Activated CD4-positive, alpha-beta T cell treated with anti-CD3 and anti-CD28 coated beads, Interleukin-2, amount 10 ng/mL, durations not matched to agents 24 days and 14 days (primary cell): ENCODE measurements at regions not wholly inside any gene's neighbourhood (a gene's known extent, or its start where the extent isn't known, plus 50 kb on each side); places are given as distances from the start of the nearest gene placed in this dataset.
"Not testable (repeated sequence)": the region's sequence is repeated elsewhere in the genome, so short reads cannot be mapped to it uniquely, and the experiment has no call there.

Experiments used
- DNase-seq: peaks from one replicate; pipeline ENCODE4 v3.0.0; 2022
- H3K27ac Mint-ChIP-seq: one replicate; pipeline ENCODE4 v1.8.0; 2022; ENCODE audit warnings: mild to moderate bottlenecking, mixed read lengths
- H3K27me3 Mint-ChIP-seq: one replicate; pipeline ENCODE4 v1.8.0; 2022; ENCODE audit warnings: mixed read lengths
- H3K36me3 Mint-ChIP-seq: one replicate; pipeline ENCODE4 v1.8.0; 2022; ENCODE audit warnings: low read depth, mild to moderate bottlenecking, mixed read lengths
- H3K4me1 Mint-ChIP-seq: one replicate; pipeline ENCODE4 v1.8.0; 2021; ENCODE audit warnings: mixed read lengths
- H3K4me3 Mint-ChIP-seq: one replicate; pipeline ENCODE4 v1.8.0; 2022; ENCODE audit warnings: mild to moderate bottlenecking, moderate library complexity, mixed read lengths
- H3K9me3 Mint-ChIP-seq: one replicate; pipeline ENCODE4 v1.8.0; 2021; ENCODE audit warnings: mixed read lengths
- intact Hi-C: fragments of 100-400 bp; cut with micrococcal nuclease; formaldehyde crosslinking; loops from one replicate; pipeline ENCODE4 v1.15.1; 2023

DNA sequence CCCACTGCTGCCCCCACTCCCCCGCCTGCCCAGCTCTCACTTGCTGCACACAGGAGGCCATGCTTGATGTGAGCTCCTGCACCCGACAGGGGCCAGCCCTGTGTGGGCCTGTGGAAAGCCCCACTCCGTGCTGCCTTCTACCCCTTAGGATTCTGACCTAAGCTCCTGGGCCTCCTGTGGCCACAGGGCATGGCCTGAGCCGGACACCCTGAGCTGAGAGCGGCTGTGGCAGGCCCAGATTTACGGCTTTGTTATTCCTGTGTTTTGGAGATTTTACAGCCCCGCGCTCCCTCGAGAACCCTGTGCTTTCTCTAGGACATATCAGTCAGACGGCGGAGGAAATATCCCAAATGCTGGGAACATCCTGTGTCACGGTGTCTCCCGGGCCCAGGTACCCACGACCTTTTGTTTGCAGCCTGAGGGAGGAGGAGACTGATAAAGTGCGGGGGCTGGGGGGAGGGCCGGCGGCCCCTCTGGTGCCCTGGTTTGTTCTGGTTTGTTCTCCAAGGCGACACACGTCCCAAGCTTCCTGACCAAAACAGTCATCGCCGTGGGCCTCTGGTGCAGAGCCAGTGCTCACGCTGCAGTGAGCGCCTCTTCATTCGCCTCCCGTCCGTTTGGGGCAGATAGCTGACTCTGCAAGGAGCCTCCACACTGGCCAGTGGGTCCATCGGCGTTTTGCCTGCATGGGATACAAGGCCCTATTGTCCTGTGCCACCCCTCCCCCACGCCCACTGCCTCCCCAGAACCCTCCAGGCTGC, 363.4 kb downstream of the C16orf95 start:
- Mint-ChIP-seq H3K36me3 (no peaks in the 10 kb centered on the region), H3K27ac (no peak overlapping the region), H3K27me3 (no peaks in the 10 kb centered on the region), H3K4me1 (peaks cover 3% of the 10 kb centered on the region), H3K9me3 (peaks cover 7% of the 10 kb centered on the region), H3K4me3 (no peak overlapping the region)
- DNase-seq, result no peak
- intact Hi-C loops, result no loop called here

DNA sequence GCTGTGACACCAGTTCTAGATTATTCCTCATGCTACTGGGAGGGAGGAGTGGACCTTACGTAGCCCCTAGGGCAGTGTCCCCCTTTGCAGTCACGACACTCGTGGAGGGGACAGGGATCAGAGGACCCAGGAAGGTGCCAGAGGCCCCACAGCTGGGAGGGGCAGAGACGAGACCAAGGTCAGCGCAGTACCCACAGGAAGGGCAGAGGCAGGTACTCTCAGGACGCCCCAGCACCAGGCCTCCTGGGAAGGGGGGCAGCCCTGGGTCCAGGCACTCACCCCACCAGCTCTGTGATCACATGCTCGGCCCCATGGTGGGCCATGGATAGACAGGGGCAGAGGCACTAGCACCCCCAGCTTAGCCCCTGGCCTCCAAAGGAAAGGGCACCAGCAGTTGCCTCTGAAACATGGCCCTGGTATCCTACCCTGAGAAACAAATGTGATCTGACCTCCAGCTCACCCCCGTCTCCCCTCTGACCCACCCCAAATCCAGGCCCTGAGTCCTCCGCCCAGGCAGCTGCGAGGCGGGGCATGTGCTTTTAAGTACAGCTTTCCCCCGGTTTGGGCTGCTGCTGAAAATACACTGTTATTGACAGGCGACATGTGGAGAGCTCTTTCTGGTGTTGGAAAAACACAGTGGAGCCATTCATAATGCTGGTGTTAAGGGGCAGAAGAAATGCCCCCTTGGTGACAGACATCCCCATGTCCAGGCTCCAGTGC, 361.9 kb downstream of the C16orf95 start:
- DNase-seq, result no peak
- H3K36me3 Mint-ChIP-seq, result no peaks in the 10 kb centered on the region
- H3K27ac Mint-ChIP-seq, result no peak overlapping the region
- peaks cover 3% of the 10 kb centered on the region for H3K4me1 Mint-ChIP-seq
- H3K9me3 Mint-ChIP-seq, result peaks cover 7% of the 10 kb centered on the region
- peaks cover 6% of the 10 kb centered on the region for H3K27me3 Mint-ChIP-seq
- intact Hi-C loops, result no loop called here
- H3K4me3 Mint-ChIP-seq, result no peak overlapping the region

DNA sequence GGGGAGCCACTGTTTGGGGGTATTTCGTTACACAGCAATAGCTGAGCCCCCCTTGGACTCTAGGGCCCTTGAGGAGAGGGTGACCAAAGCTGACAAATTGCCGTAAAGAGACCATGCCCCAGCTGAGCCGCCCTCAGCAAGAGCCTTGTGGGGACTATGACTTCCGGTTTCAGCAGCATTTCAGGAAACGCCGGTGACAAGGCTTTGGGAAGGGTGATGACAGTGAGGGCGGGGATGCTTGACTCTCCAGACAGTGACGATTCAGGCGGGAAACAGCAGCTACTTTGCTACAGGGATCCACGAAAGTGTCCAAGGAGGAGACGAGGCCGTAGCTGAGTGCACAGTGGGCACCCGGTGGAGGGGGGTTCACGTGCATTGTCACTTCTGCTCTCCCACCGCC, 360.8 kb downstream of the C16orf95 start:
- H3K27ac Mint-ChIP-seq, result no peak overlapping the region
- H3K36me3 Mint-ChIP-seq, result no peaks in the 10 kb centered on the region
- peaks cover 7% of the 10 kb centered on the region for H3K9me3 Mint-ChIP-seq
- intact Hi-C loops, result no loop called here
- DNase-seq, result no peak
- peaks cover 3% of the 10 kb centered on the region for H3K4me1 Mint-ChIP-seq
- H3K27me3 Mint-ChIP-seq, result peaks cover 6% of the 10 kb centered on the region
- no peak overlapping the region for H3K4me3 Mint-ChIP-seq

DNA sequence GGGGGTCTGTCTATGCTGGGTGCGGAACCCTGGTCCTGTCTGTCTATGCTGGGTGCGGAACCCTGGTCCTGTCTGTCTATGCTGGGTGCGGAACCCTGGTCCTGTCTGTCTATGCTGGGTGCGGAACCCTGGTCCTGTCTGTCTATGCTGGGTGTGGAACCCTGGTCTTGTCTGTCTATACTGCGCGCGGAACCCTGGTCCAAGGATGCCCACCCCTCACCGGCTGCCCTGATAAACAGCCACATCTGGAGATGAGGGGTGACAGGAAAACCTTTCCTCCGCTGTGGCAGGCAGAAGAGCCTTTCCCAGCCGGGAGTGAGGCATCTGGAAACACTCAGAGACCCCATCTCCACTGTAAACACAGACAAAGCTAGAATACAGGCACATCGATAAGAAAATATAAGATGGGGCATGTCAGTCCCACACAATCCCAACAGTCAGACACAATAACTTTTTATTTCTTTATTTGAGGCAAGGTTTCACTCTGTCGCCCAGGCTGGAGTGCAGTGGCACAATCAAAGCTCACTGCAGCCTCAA, 359.5 kb downstream of the C16orf95 start:
- intact Hi-C loops, H3K4me1 Mint-ChIP-seq, H3K9me3 Mint-ChIP-seq, H3K27ac Mint-ChIP-seq, H3K4me3 Mint-ChIP-seq, DNase-seq, H3K36me3 Mint-ChIP-seq, H3K27me3 Mint-ChIP-seq: not testable (repeated sequence)

DNA sequence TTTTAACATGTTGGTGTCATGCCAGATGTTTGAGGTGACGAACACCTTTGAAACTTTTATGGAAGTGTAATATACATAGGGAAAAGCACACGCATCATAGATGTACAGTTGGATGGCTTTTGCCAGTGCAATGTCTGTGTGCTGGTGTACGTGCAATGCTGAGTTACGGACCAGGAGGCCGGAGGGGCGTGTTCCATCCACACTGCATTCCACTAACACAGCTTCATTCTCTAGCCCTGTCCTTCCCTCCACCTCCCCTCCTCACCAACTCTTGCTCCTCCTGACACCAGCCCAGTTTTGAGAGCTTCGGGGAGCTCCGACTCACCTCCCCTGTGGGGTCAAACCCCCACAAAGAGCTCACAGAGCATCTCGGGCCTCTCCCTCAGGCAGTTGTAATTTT, 358.8 kb downstream of the C16orf95 start:
- no peak for DNase-seq
- H3K4me3 Mint-ChIP-seq, result no peak overlapping the region
- no peaks in the 10 kb centered on the region for H3K9me3 Mint-ChIP-seq
- intact Hi-C loops, result no loop called here
- H3K4me1 Mint-ChIP-seq, result peaks cover 3% of the 10 kb centered on the region
- no peaks in the 10 kb centered on the region for H3K36me3 Mint-ChIP-seq
- peaks cover 6% of the 10 kb centered on the region for H3K27me3 Mint-ChIP-seq
- H3K27ac Mint-ChIP-seq, result no peak overlapping the region

DNA sequence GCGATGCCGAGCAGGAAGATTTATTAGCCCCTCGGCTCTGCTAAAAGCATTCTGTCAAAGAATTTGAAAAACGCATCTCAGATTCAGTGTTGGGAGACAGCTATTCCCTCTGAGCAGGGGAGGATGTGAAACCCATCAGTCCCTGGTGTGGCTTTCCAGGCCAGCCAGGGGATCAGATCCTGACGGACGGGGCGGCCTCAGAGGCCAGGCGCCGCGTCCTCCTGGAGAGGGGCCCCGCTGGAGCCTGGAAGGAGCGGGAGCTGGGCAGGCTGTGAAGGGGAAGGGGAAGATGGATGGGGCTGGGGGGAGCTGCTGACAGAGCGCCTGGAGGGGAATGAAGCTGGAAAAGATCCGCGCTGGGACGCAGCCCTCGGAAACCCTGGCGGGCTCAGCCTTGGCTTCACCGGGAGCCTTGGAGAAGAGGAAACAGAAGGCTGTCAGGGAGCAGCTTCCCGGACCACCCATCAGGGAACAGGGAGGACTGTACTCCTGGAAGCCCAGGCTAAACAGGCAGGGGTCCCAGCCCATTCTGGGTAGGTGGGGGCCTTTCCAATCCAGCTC, 358.0 kb downstream of the C16orf95 start:
- Mint-ChIP-seq H3K4me3 (no peak overlapping the region), H3K27me3 (peaks cover 6% of the 10 kb centered on the region), H3K27ac (no peak overlapping the region), H3K9me3 (no peaks in the 10 kb centered on the region), H3K4me1 (peaks cover 3% of the 10 kb centered on the region), H3K36me3 (no peaks in the 10 kb centered on the region)
- no peak for DNase-seq
- intact Hi-C loops, result no loop called here

DNA sequence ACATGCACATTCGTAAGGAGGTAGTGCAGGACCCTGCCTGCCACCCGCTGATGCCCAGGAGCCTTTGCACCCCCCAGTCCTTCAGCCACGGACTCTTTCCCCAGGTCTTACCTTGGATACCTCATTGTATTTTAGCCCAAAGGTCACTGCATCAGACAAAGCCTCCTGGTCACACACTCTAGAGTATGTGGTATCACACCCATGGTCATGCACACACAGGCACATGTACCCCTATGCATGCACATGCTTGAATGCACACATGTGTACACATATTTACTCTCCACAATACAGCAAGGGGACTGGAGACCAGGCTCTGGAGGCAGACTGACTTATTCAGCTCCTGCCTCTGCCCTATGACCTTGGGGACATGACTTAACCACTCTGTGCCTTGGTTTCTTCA, 357.5 kb downstream of the C16orf95 start:
- H3K4me1 Mint-ChIP-seq, result peaks cover 3% of the 10 kb centered on the region
- H3K36me3 Mint-ChIP-seq, result no peaks in the 10 kb centered on the region
- no peaks in the 10 kb centered on the region for H3K9me3 Mint-ChIP-seq
- DNase-seq, result no peak
- intact Hi-C loops, result no loop called here
- no peak overlapping the region for H3K4me3 Mint-ChIP-seq
- H3K27ac Mint-ChIP-seq, result no peak overlapping the region
- peaks cover 6% of the 10 kb centered on the region for H3K27me3 Mint-ChIP-seq

DNA sequence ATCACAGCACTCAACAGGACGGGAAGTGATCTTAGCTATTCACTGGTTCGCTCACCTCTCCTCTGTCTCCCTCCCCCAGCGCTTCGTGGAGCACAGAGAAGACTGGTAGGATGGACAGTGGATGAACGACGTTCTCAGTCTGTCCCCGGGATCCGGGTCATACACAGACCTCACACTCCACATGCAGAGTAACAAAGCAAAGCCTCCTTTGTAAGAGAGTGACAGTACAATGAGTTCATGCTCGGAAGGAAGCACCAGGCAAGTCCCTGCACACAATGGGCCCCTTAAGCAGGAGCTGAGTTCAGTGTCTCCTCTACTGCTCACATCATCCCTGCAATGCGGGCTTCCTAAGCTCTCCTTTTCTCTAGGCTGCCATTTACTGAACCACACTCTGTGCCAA, 356.9 kb downstream of the C16orf95 start:
- H3K36me3 Mint-ChIP-seq, result no peaks in the 10 kb centered on the region
- intact Hi-C loops, result no loop called here

DNA sequence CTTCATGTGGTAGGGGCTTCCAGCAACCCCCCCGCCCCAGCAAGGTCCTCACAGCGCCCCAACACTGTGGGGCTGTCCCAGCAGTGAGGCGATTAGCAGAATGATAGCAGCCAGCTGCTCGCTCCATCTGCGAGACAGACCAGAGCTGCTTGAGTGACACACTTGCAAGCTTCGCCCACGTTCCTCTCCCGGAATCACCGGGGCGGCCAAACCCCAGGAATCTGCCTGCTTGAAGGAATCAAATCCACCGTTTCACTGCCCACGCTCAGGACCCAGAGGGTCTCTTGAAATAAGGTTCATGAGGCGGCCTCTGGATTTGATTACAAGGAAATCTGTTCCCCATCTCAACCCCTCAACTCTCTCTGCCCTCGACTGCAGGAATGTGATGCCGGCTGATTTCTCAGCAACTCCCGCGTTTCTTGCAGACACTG, 356.0 kb downstream of the C16orf95 start:
- Mint-ChIP-seq H3K4me1 (peaks cover 3% of the 10 kb centered on the region), H3K4me3 (no peak overlapping the region), H3K36me3 (no peaks in the 10 kb centered on the region), H3K27ac (no peak overlapping the region), H3K9me3 (no peaks in the 10 kb centered on the region), H3K27me3 (peaks cover 6% of the 10 kb centered on the region)
- intact Hi-C loops, result no loop called here
- DNase-seq, result no peak

More for the DNA sequence above, 356.9 kb downstream of the C16orf95 start:
- DNase-seq, result no peak
- H3K4me3 Mint-ChIP-seq, result no peak overlapping the region
- no peaks in the 10 kb centered on the region for H3K9me3 Mint-ChIP-seq
- H3K4me1 Mint-ChIP-seq, result peaks cover 3% of the 10 kb centered on the region
- H3K27me3 Mint-ChIP-seq, result peaks cover 6% of the 10 kb centered on the region
- no peak overlapping the region for H3K27ac Mint-ChIP-seq

DNA sequence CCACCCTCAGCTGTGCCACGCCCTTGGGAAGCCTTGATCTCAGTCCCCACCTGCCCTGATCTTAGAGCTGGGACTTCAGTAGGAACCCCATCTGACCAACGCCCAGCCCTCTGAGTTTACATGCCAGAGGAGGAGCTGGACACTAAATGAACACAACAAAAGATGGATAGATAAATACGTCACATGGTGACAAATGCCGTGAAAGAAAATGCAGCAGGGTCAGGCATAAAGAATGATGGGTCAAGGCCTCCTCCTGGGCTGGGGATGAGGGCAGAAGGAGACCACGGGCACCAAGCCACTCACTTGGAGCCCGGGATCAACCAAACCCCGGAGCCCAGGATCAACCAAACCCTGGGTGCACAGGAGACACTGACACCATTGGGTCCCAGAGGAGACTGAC, 354.9 kb downstream of the C16orf95 start:
- DNase-seq, result no peak
- Mint-ChIP-seq H3K9me3 (no peaks in the 10 kb centered on the region), H3K27ac (no peak overlapping the region), H3K27me3 (peaks cover 6% of the 10 kb centered on the region), H3K4me1 (no peaks in the 10 kb centered on the region), H3K36me3 (no peaks in the 10 kb centered on the region), H3K4me3 (no peak overlapping the region)
- intact Hi-C loops, result no loop called here

DNA sequence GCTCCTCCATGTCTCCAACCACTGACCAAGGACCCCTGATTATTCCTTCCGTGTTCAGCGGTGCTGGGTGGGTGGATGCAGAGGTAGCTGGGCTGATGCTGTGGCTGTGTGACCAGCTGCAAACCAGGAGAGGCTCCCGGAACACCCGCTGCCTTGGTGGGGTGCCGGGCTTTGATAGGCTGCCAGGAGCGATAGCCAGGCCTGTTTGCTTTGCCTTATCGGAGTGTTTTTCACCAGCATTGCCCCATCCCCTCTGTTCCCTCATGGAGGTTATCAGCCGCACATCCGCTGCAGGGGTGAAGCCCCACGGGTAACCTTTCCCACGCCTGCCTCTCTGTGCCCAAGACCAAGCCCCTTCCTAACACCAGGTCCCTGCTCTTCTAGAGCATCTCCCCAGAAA, 354.3 kb downstream of the C16orf95 start:
- DNase-seq, result no peak
- intact Hi-C loops, result no loop called here
- no peaks in the 10 kb centered on the region for H3K4me1 Mint-ChIP-seq
- peaks cover 6% of the 10 kb centered on the region for H3K27me3 Mint-ChIP-seq
- H3K36me3 Mint-ChIP-seq, result no peaks in the 10 kb centered on the region
- no peak overlapping the region for H3K4me3 Mint-ChIP-seq
- no peaks in the 10 kb centered on the region for H3K9me3 Mint-ChIP-seq
- H3K27ac Mint-ChIP-seq, result no peak overlapping the region

DNA sequence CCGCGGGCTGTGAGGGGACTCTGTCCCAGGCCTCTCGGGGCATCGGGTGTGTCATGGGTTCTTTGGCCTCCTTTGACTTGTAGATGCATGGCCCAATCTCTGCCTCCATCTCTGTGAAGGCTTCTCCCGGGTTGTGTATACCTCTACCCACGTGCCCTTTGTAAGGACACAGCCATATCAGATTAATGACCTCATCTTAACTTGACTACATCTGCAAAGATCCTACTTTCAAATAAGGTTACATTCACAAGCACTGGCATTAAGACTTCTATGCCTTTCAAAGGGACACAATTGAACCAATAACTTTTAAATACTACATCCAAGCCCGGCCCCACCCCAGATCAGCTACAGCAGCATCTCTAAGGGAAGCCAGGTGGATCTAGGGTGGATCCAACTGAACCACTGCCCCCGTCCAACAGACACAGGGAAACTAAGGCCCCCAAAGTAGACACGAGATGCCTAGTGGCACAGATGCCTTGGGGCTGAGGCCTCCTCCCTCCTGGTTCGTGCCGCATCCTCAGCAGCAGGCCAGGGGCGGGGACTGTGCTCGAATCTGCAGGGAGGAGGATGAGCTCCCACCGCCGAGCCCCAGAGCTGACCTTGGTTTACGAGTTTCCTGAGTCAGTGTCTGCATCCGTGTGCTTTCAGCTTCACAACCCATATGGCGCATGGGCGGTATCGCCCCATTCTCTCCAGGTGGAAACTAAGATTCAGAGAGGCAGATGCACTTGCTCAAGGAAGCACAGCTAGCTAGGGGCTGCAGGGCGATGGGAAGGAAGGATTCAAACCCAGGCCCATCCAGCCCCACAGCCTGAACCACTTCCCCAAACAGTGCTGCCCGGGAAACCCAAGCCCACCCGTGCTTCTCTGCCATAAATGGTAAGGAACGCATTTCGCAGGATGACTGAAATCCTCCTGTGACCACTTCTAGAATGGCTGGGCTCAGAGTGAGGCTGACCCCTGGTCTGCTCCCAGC, 353.3 kb downstream of the C16orf95 start:
- intact Hi-C loops, result no loop called here
- H3K27ac Mint-ChIP-seq, result no peak overlapping the region
- H3K36me3 Mint-ChIP-seq, result no peaks in the 10 kb centered on the region
- no peaks in the 10 kb centered on the region for H3K4me1 Mint-ChIP-seq
- no peak for DNase-seq
- H3K4me3 Mint-ChIP-seq, result no peak overlapping the region
- H3K9me3 Mint-ChIP-seq, result no peaks in the 10 kb centered on the region
- peaks cover 6% of the 10 kb centered on the region for H3K27me3 Mint-ChIP-seq

DNA sequence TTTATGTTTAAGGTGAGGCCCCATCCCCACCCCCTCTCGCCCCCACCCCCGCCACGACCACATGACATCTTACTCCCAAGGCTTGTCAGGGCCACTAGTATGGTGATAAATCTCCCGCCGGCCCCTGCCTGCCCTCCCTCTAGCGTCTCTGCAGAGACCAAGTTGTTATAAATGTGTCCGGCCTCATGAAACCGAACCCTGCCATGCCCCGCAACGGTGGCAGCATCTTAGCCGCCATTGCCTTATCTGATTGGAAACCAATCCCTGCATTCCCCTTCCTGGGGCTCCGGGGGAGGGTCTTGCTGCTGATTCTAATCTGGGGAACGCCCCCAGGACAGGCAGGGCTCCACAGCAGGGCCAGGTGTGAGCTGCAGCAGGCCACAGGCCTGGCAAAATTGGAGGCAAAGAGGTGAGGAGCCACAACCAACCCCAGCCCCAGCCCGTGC, 352.4 kb downstream of the C16orf95 start:
- no peak overlapping the region for H3K4me3 Mint-ChIP-seq
- DNase-seq, result no peak
- H3K27ac Mint-ChIP-seq, result no peak overlapping the region
- H3K27me3 Mint-ChIP-seq, result peaks cover 4% of the 10 kb centered on the region
- no peaks in the 10 kb centered on the region for H3K9me3 Mint-ChIP-seq
- no peaks in the 10 kb centered on the region for H3K4me1 Mint-ChIP-seq
- intact Hi-C loops, result no loop called here
- H3K36me3 Mint-ChIP-seq, result no peaks in the 10 kb centered on the region
